ENCODE measurements at regions not wholly inside any gene's neighbourhood (a gene's known extent, or its start where the extent isn't known, plus 50 kb on each side); places are given as distances from the start of the nearest gene placed in this dataset.
"Not testable (repeated sequence)": the region's sequence is repeated elsewhere in the genome, so short reads cannot be mapped to it uniquely, and the experiment has no call there.

DNA sequence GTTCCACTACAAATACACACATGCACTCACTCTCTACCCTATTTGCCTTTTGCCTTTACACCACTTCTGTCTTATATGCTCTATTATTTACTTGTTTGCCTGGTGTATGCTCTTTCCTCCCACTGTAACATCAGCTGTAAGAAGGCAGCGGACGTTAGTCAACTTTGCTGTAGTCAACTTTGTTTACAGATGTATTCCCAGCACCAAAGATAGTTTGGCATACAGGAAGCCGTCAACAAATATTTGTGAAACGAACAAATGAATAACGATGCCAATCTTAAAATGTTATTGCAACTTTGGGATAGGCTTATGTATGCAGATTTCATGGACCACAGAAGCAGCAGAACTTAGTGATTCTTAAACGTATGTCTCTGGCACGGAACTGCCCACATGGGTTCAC is 138.3 kb upstream of the GALNT2 start:
- no peak overlapping the region for H3K4me3 ChIP-seq (ENCODE audit: low read length)
- no peak for DNase-seq (ENCODE audit: low read depth)
- TF ChIP-seq, protein P1, sequence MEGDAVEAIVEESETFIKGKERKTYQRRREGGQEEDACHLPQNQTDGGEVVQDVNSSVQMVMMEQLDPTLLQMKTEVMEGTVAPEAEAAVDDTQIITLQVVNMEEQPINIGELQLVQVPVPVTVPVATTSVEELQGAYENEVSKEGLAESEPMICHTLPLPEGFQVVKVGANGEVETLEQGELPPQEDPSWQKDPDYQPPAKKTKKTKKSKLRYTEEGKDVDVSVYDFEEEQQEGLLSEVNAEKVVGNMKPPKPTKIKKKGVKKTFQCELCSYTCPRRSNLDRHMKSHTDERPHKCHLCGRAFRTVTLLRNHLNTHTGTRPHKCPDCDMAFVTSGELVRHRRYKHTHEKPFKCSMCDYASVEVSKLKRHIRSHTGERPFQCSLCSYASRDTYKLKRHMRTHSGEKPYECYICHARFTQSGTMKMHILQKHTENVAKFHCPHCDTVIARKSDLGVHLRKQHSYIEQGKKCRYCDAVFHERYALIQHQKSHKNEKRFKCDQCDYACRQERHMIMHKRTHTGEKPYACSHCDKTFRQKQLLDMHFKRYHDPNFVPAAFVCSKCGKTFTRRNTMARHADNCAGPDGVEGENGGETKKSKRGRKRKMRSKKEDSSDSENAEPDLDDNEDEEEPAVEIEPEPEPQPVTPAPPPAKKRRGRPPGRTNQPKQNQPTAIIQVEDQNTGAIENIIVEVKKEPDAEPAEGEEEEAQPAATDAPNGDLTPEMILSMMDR (conservative IDR thresholded peaks at IDR 0.05; ENCODE audit: low read depth, low read length): no peak

DNA sequence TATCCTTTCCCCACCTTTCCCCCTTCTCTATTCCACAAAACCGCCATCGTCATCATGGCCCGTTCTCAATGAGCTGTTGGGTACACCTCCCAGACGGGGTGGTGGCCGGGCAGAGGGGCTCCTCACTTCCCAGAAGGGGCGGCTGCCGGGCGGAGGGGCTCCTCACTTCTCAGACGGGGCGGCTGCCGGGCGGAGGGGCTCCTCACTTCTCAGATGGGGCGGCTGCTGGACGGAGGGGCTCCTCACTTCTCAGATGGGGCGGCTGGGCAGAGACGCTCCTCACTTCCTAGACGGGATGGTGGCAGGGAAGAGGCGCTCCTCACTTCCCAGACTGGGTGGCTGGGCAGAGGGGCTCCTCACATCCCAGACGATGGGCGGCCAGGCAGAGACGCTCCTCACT is 135.3 kb upstream of the GALNT2 start:
- not testable (repeated sequence) for H3K4me3 ChIP-seq (ENCODE audit: low read length)

DNA sequence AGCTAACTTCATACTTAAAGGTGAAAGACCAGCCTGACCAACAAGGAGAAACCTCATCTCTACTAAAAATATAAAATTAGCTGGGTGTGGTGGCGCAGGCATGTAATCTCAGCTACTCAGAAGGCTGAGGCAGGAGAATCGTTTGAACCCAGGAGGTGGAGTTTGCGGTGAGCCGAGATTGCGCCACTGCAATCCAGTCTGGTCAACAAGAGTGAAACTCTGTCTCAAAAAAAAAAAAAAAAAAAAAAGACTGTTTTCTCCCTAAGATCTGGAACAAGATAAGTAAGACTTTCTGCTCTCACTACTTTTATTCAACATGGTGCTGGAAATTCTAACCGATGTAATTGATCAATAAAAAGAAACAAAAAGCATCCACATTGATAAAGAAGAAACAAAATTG is 131.9 kb upstream of the GALNT2 start:
- not testable (repeated sequence) for DNase-seq (ENCODE audit: low read depth); H3K4me3 ChIP-seq (ENCODE audit: low read length)

More for the DNA sequence above, 135.3 kb upstream of the GALNT2 start:
- not testable (repeated sequence) for DNase-seq (ENCODE audit: low read depth)

GRCh38 chr1:229938551-229938950 is 128.5 kb upstream of the GALNT2 start:
- DNase-seq (ENCODE audit: low read depth): no peak
- H3K4me3 ChIP-seq (ENCODE audit: low read length): no peak overlapping the region
- TF ChIP-seq, protein P1 (conservative IDR thresholded peaks at IDR 0.05; ENCODE audit: low read depth, low read length): no peak

DNA sequence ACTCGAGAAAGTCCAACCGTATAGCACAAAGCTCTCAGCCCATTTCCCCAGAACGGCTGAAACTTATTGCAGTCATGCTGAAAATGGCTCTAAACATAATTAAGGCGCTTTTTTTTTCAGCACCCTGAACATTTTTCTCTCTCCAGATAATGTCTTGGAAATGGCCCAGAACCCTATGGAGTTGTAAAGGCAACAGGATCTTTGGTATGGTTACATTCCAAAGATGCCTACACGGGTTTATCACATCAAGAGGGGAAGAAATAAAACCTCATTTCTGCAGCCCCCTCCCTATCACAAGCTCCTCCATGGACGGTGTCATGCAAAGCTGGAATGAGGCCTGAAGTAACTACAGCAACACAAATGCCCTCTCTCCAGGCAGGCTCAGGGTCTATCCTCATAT is 126.4 kb upstream of the GALNT2 start:
- H3K4me3 ChIP-seq (ENCODE audit: low read length): no peak overlapping the region
- peak; percentile 56 for DNase-seq (ENCODE audit: low read depth)
- TF ChIP-seq, protein P1 (conservative IDR thresholded peaks at IDR 0.05; ENCODE audit: low read depth, low read length): no peak

DNA sequence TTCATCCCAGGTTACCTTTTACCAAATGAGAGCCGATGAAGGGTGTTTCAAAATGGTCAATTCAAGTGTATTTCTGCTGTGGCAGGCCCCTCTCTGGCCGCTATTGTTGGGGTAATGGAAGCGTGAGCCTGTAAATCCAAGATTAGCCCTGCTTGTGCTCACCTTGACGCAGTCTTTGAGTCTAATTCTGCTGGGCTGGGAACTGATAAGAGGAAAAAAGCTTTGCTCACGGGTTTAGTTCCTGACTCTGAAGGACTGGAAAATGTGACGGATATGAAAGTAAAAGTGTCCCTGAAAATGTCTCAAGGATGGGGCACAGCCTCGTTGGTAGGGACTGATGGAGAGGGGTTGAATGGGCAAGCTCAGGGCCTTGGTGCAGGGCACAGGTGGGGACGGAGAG is 125.9 kb upstream of the GALNT2 start:
- no peak for DNase-seq (ENCODE audit: low read depth)
- TF ChIP-seq, protein P1 (conservative IDR thresholded peaks at IDR 0.05; ENCODE audit: low read depth, low read length): no peak

DNA sequence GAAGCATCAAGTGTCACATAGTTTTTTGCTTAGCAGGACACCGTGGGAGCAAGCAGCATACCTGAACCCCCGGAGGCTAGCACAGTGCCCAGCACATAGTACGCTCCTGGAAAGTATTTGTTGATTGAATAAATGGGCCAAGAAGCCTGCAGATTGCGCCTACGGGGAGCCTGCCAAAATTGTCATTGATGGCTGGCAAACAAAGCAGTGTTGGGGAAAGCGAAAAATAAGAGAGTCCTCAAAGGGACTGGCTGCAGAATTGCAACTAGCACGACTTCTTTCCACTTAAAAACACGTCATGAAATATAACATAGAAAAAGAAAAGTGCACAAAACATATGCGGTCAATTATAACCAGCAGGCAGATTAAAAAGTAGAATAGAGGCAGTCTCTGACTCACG is 125.2 kb upstream of the GALNT2 start:
- DNase-seq (ENCODE audit: low read depth): no peak
- TF ChIP-seq, protein P1 (conservative IDR thresholded peaks at IDR 0.05; ENCODE audit: low read depth, low read length): no peak
- no peak overlapping the region for H3K4me3 ChIP-seq (ENCODE audit: low read length)

More for the DNA sequence above, 125.9 kb upstream of the GALNT2 start:
- no peak overlapping the region for H3K4me3 ChIP-seq (ENCODE audit: low read length)

DNA sequence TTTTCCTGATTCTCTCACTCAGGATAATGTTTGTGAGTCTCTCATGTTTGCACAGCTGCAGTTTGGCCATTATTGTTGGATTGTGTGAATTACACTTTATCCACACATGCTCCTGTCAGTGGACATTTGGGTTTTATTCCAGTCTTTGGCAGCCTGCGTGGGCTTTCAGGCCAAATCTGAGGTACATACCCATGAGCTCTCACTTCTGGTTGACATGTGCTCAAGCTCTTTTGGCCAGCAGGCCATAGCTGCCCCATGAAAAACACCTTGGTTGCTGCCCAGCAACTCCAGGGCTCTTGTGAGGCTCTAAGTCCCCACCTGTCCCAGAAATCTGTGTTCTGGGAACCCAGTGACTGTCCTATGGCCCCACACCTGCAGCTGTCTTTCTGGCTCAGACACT is 124.5 kb upstream of the GALNT2 start:
- no peak for DNase-seq (ENCODE audit: low read depth)
- no peak overlapping the region for H3K4me3 ChIP-seq (ENCODE audit: low read length)
- TF ChIP-seq, protein P1 (conservative IDR thresholded peaks at IDR 0.05; ENCODE audit: low read depth, low read length): no peak
